IMR-90 (cell line): ENCODE measurements at regions not wholly inside any gene's neighbourhood (a gene's known extent, or its start where the extent isn't known, plus 50 kb on each side); places are given as distances from the start of the nearest gene placed in this dataset.

Experiments
- ATAC-seq: fragments of 200-7000 bp; cut with Tn5 transposase; 2 replicates; pipeline ENCODE4 v1.9.1; 2020; ENCODE audit warnings: low read depth, mild to moderate bottlenecking, moderate library complexity
- BruUV-seq: library from RNA; stranded (reverse); fragments of 400-500 nt; replicated peaks from 2 replicates; lab custom pipeline; 2021; lab: Mats Ljungman, UMichigan
- CTCF ChIA-PET: fragments of 300-600 bp; formaldehyde crosslinking; extraction: SDS; loops from one replicate; lab custom pipeline; 2021; ENCODE audit warnings: antibody characterized with exemption; lab: Yijun Ruan, JAX
- POLR2A ChIA-PET: fragments of 300-600 bp; sonication (Branson Sonifier 250); formaldehyde crosslinking; loops from one replicate; lab custom pipeline; 2022; ENCODE audit warnings: antibody characterized with exemption; ENCODE audit not compliant: unreplicated experiment; lab: Charles Lee
- DNase-seq: peaks from one replicate; pipeline ENCODE4 v3.0.0; 2013
- H2AFZ ChIP-seq: replicated peaks from 2 replicates; pipeline ENCODE3; 2013; ENCODE audit warnings: low read length, mild to moderate bottlenecking; ENCODE audit not compliant: poor library complexity
- H2AK5ac ChIP-seq: 2 replicates; pipeline ENCODE4 v1.6.1; 2013; ENCODE audit warnings: low read depth, low read length, inconsistent platforms
- H2AK9ac ChIP-seq: replicated peaks from 2 replicates; pipeline ENCODE3; 2013; ENCODE audit warnings: mild to moderate bottlenecking, low read depth, low read length, moderate library complexity; ENCODE audit not compliant: poor library complexity
- H2BK120ac ChIP-seq: 2 replicates; pipeline ENCODE4 v1.6.1; 2013; ENCODE audit warnings: low read depth, low read length, inconsistent platforms
- H2BK15ac ChIP-seq: 3 replicates; pipeline ENCODE4 v1.6.1; 2013; ENCODE audit warnings: low read depth, low read length, inconsistent platforms
- H2BK20ac ChIP-seq: 2 replicates; pipeline ENCODE4 v1.6.1; 2013; ENCODE audit warnings: low read depth, mild to moderate bottlenecking, inconsistent platforms, low read length, moderate library complexity
- H2BK5ac ChIP-seq: 2 replicates; pipeline ENCODE4 v1.6.1; 2013; ENCODE audit warnings: mild to moderate bottlenecking, low read depth, low read length, inconsistent platforms; ENCODE audit not compliant: poor library complexity, severe bottlenecking
- H3K14ac ChIP-seq: replicated peaks from 2 replicates; pipeline ENCODE4 v1.6.1; 2013; ENCODE audit warnings: low read depth, low read length, inconsistent platforms
- H3K18ac ChIP-seq: 2 replicates; pipeline ENCODE4 v1.6.1; 2013; ENCODE audit warnings: low read depth, low read length, control low read depth
- H3K23ac ChIP-seq: 2 replicates; pipeline ENCODE4 v1.6.1; 2013; ENCODE audit warnings: low read depth, low read length, inconsistent platforms
- H3K27ac ChIP-seq: 2 replicates; pipeline ENCODE4 v1.5.1; 2013; ENCODE audit warnings: mild to moderate bottlenecking, control low read depth, low read length; ENCODE audit not compliant: insufficient read depth
- H3K27me3 ChIP-seq: 2 replicates; pipeline ENCODE4 v1.6.1; 2013; ENCODE audit warnings: low read length; ENCODE audit not compliant: control insufficient read depth, insufficient read depth
- H3K36me3 ChIP-seq: 2 replicates; pipeline ENCODE4 v1.6.1; 2013; ENCODE audit warnings: low read length, mixed read lengths; ENCODE audit not compliant: control insufficient read depth, insufficient read depth
- H3K4ac ChIP-seq: 2 replicates; pipeline ENCODE4 v1.6.1; 2013; ENCODE audit warnings: low read depth, low read length, inconsistent platforms
- H3K4me1 ChIP-seq: 2 replicates; pipeline ENCODE4 v1.6.1; 2013; ENCODE audit warnings: low read length, mixed read lengths; ENCODE audit not compliant: control insufficient read depth, insufficient read depth
- H3K4me2 ChIP-seq: 2 replicates; pipeline ENCODE4 v1.6.1; 2013; ENCODE audit warnings: low read depth, mild to moderate bottlenecking, control low read depth, low read length, moderate library complexity
- H3K4me3 ChIP-seq: 2 replicates; pipeline ENCODE4 v1.5.1; 2013; ENCODE audit warnings: low read depth, mild to moderate bottlenecking, control low read depth, low read length, moderate library complexity; ENCODE audit not compliant: insufficient read depth
- H3K56ac ChIP-seq: 2 replicates; pipeline ENCODE4 v1.6.1; 2013; ENCODE audit warnings: low read length, inconsistent platforms; ENCODE audit not compliant: insufficient read depth; ENCODE audit errors: extremely low read depth
- H3K79me1 ChIP-seq, 2 experiments: 2 replicates each; pipeline ENCODE4 v1.6.1; 2013; ENCODE audit warnings: low read length in 2 of 2, inconsistent platforms in 1 of 2, low read depth in 1 of 2
- H3K9ac ChIP-seq: 2 replicates; pipeline ENCODE4 v1.6.1; 2013; ENCODE audit warnings: low read depth, low read length, control low read depth
- H3K9me1 ChIP-seq: 2 replicates; pipeline ENCODE4 v1.6.1; 2013; ENCODE audit warnings: low read length, inconsistent platforms; ENCODE audit not compliant: insufficient read depth
- H3K9me3 ChIP-seq: 2 replicates; pipeline ENCODE4 v1.6.1; 2013; ENCODE audit warnings: low read length; ENCODE audit not compliant: control insufficient read depth, insufficient read depth
- H4K20me1 ChIP-seq: 2 replicates; pipeline ENCODE4 v1.6.1; 2013; ENCODE audit warnings: low read length, inconsistent platforms; ENCODE audit not compliant: insufficient read depth
- H4K5ac ChIP-seq: 2 replicates; pipeline ENCODE4 v1.6.1; 2013; ENCODE audit warnings: mild to moderate bottlenecking, low read depth, low read length, control low read depth
- H4K8ac ChIP-seq, 2 experiments: 2 replicates each; pipeline ENCODE4 v1.6.1; 2013; ENCODE audit warnings: low read depth in 2 of 2, low read length in 2 of 2, control low read depth in 1 of 2, inconsistent platforms in 1 of 2
- H4K91ac ChIP-seq: 2 replicates; pipeline ENCODE4 v1.6.1; 2013; ENCODE audit warnings: low read depth, low read length, inconsistent platforms; ENCODE audit not compliant: insufficient read depth
- MAZ ChIP-seq: IDR thresholded peaks from 2 replicates; pipeline ENCODE4 v1.6.1; 2012; ENCODE audit warnings: low read depth, mild to moderate bottlenecking, low read length, improper control_type of control experiment, moderate library complexity, borderline replicate concordance
- POLR2A ChIP-seq: IDR thresholded peaks from 2 replicates; pipeline ENCODE4 v1.6.1; 2012; ENCODE audit warnings: mild to moderate bottlenecking, low read depth, low read length
- RCOR1 ChIP-seq: IDR thresholded peaks from 2 replicates; pipeline ENCODE4 v1.6.1; 2012; ENCODE audit warnings: mild to moderate bottlenecking, low read length, improper control_type of control experiment; ENCODE audit not compliant: insufficient replicate concordance
- WGBS, 2 experiments: methylation state at CpG; one replicate each; pipeline versions ENCODE4 v1.1.5 to v1.1.7; 2013; ENCODE audit warnings: missing lambda C conversion rate in 2 of 2; ENCODE audit not compliant: insufficient read length in 1 of 2; ENCODE audit errors: extremely low coverage in 2 of 2; 5-methylcytosine and 5-hydroxymethylcytosine counted together
- dilution Hi-C: fragments of 300-500 bp; cut with HindIII; formaldehyde crosslinking; loops from one replicate; pipeline ENCODE4 v1.14.3; 2018; ENCODE audit warnings: low sequenced_read_pairs; ENCODE audit not compliant: unreplicated experiment
- in situ Hi-C: fragments of 300-500 bp; cut with MboI; formaldehyde crosslinking; loops from 3 replicates; pipeline ENCODE4 v1.14.3; 2019; ENCODE audit warnings: low sequenced_read_pairs, inconsistent platforms, mixed read lengths
- intact Hi-C: fragments of 100-400 bp; cut with micrococcal nuclease; formaldehyde crosslinking; loops from 2 replicates; pipeline ENCODE4 v1.10.0; 2022

- H3K27ac ChIP-seq: no peak overlapping the region
- H3K4me3 ChIP-seq: no peak overlapping the region
- H4K20me1 ChIP-seq: no peaks in the 10 kb centered on the region
- no peak overlapping the region for H3K4me2 ChIP-seq
- H2BK20ac ChIP-seq: no peak overlapping the region
- no peak overlapping the region for H2AFZ ChIP-seq
- H3K27me3 ChIP-seq: no peaks in the 10 kb centered on the region
- no peak overlapping the region for H2AK5ac ChIP-seq
- H3K14ac ChIP-seq: no peak overlapping the region
- H3K18ac ChIP-seq: no peak overlapping the region
- no peaks in the 10 kb centered on the region for H3K9me1 ChIP-seq
- no peak overlapping the region for H3K9ac ChIP-seq
- H3K56ac ChIP-seq: no peak overlapping the region
- H3K9me3 ChIP-seq: no peaks in the 10 kb centered on the region
- H2BK15ac ChIP-seq: no peak overlapping the region
- CTCF ChIA-PET: no interaction called here
- TF ChIP-seq MAZ: no peak
- no peak for TF ChIP-seq RCOR1
- no peak for TF ChIP-seq POLR2A
- WGBS, 2 experiments: no CpG with 5 or more reads among the region's 2 CpGs
- H3K36me3 ChIP-seq: no peaks in the 10 kb centered on the region
- dilution Hi-C loops (no loop called here), intact Hi-C loops (no loop called here), in situ Hi-C loops (no loop called here)
- H2AK9ac ChIP-seq: no peak overlapping the region
- no peak overlapping the region for H4K91ac ChIP-seq
- DNase-seq: no peak
- H3K23ac ChIP-seq: no peak overlapping the region
- no peak overlapping the region for H4K8ac ChIP-seq
- H2BK120ac ChIP-seq: no peak overlapping the region
- POLR2A ChIA-PET: no interaction called here
- no peak overlapping the region for H2BK5ac ChIP-seq
- H3K4me1 ChIP-seq: no peaks in the 10 kb centered on the region; the same call in 1 of the 2 replicates
- ATAC-seq: no peak
- no peak overlapping the region for H3K4ac ChIP-seq
- BruUV-seq: no TSS peak
- H4K5ac ChIP-seq: no peak overlapping the region
- no peaks in the 10 kb centered on the region for H3K79me1 ChIP-seq
These were observed 172.2 kb upstream of the ZNF608 start for GRCh38 chr5:124918618-124919017.
